ENCODE measurements at regions not wholly inside any gene's neighbourhood (a gene's known extent, or its start where the extent isn't known, plus 50 kb on each side); places are given as distances from the start of the nearest gene placed in this dataset.

- H3K9ac ChIP-seq = no peak overlapping the region
- H3K27me3 ChIP-seq = peaks cover 11% of the 10 kb centered on the region; the same call in 1 of the 2 replicates
These were observed 195.8 kb downstream of the UQCRFS1 start for GRCh38 chr19:29016926-29017760.

GRCh38 chr19:29016353-29016752, 196.6 kb downstream of the UQCRFS1 start:
- H3K4me1 ChIP-seq = peaks cover 5% of the 10 kb centered on the region; the same call in 1 of the 2 replicates
- no peak overlapping the region for H3K9ac ChIP-seq
- H3K27me3 ChIP-seq = peaks cover 11% of the 10 kb centered on the region; the same call in 1 of the 2 replicates
- no peaks in the 10 kb centered on the region for H3K9me3 ChIP-seq
- H3K4me2 ChIP-seq = no peak overlapping the region
- no peak overlapping the region for H3K27ac ChIP-seq
- H3K4me3 ChIP-seq = no peak overlapping the region
- no peak for TF ChIP-seq Cebpa-rat (IDR thresholded peaks at IDR 0.05)
- no peaks in the 10 kb centered on the region for H4K20me1 ChIP-seq
- no peaks in the 10 kb centered on the region for H3K36me3 ChIP-seq

More at GRCh38 chr19:29016926-29017760, 195.8 kb downstream of the UQCRFS1 start:
- Histone ChIP-seq H3K9me3 (no peaks in the 10 kb centered on the region), H3K4me3 (no peak overlapping the region), H3K4me1 (no peaks in the 10 kb centered on the region; the same call in 1 of the 2 replicates), H4K20me1 (no peaks in the 10 kb centered on the region), H3K4me2 (no peak overlapping the region), H3K27ac (no peak overlapping the region), H3K36me3 (no peaks in the 10 kb centered on the region)
- no peak for TF ChIP-seq Cebpa-rat (IDR thresholded peaks at IDR 0.05)

- Histone ChIP-seq H3K4me2 (no peak overlapping the region), H3K36me3 (no peaks in the 10 kb centered on the region), H3K9me3 (no peaks in the 10 kb centered on the region), H3K27me3 (peaks cover 11% of the 10 kb centered on the region; the same call in 1 of the 2 replicates), H3K4me1 (peaks cover 8% of the 10 kb centered on the region; the same call in 1 of the 2 replicates), H4K20me1 (no peaks in the 10 kb centered on the region), H3K27ac (no peak overlapping the region), H3K9ac (no peak overlapping the region), H3K4me3 (no peak overlapping the region)
- TF ChIP-seq Cebpa-rat (IDR thresholded peaks at IDR 0.05) = no peak
These were observed 197.4 kb downstream of the UQCRFS1 start for GRCh38 chr19:29015569-29015968.

DNA sequence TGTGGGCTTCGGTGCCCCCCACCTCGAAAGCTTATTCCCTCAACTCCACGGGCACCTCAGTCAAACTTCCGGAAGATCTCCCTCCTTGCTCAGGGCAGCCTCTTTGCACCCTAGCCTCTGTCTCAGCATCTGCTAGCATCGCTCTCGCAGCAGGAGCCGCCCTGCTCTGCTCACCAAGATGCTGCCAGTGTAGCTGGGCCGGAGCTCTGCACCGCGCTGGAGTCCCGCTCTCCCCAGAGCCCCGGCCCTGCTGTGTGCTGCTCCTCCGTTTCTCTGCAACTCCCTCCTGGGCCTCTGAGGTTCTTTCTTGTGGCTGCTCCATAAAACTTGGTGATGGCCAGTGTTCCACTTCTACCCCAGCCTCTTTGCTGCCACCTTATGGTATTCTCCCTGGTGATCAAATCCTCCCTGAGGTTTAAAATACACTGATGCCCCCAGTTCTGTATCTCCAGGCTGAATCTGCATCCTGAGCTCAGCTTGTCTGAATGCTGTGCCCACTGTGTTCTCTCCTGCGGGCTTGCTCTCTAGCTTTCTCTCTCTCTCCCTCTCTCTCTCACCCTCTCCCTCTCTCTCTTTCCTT, 198.0 kb downstream of the UQCRFS1 start:
- no peak overlapping the region for H3K4me2 ChIP-seq
- H4K20me1 ChIP-seq = no peaks in the 10 kb centered on the region
- no peak overlapping the region for H3K27ac ChIP-seq
- TF ChIP-seq Cebpa-rat (IDR thresholded peaks at IDR 0.05) = no peak
- no peak overlapping the region for H3K4me3 ChIP-seq
- no peak overlapping the region for H3K9ac ChIP-seq
- H3K27me3 ChIP-seq = peaks cover 11% of the 10 kb centered on the region; the same call in 1 of the 2 replicates
- no peaks in the 10 kb centered on the region for H3K9me3 ChIP-seq
- H3K36me3 ChIP-seq = no peaks in the 10 kb centered on the region
- H3K4me1 ChIP-seq = peaks cover 8% of the 10 kb centered on the region; the same call in 1 of the 2 replicates

GRCh38 chr19:29013988-29014387, 199.0 kb downstream of the UQCRFS1 start:
- H3K9me3 ChIP-seq = no peaks in the 10 kb centered on the region
- no peak for TF ChIP-seq Cebpa-rat (IDR thresholded peaks at IDR 0.05)
- peaks cover 13% of the 10 kb centered on the region for H3K4me1 ChIP-seq
- H3K9ac ChIP-seq = no peak overlapping the region
- no peaks in the 10 kb centered on the region for H4K20me1 ChIP-seq
- H3K4me2 ChIP-seq = no peak overlapping the region
- H3K4me3 ChIP-seq = no peak overlapping the region
- no peaks in the 10 kb centered on the region for H3K36me3 ChIP-seq
- H3K27me3 ChIP-seq = peaks cover 11% of the 10 kb centered on the region; the same call in 1 of the 2 replicates
- H3K27ac ChIP-seq = no peak overlapping the region

DNA sequence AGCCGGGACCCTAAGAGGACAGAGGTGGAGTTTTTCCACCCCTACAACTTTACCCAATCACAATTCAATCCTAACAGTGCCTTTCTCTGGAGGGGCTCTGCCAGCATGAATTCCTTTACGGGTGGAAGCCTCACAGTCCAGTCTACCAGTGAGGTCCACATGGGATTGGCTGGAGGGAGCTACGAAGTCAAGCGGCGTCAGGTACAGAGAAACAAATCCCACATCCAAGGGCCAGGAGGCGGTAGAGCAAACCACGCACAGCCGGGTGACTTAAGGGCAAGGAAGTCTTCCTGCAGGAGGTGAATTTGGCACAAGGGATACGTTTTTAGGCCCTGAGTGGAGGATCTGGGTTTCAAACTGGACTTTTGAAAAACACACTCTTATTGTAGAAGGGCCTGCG, 199.6 kb downstream of the UQCRFS1 start:
- no peaks in the 10 kb centered on the region for H3K9me3 ChIP-seq
- H3K27me3 ChIP-seq = peaks cover 11% of the 10 kb centered on the region; the same call in 1 of the 2 replicates
- no peak overlapping the region for H3K9ac ChIP-seq
- no peaks in the 10 kb centered on the region for H3K36me3 ChIP-seq
- no peak for TF ChIP-seq Cebpa-rat (IDR thresholded peaks at IDR 0.05)
- no peaks in the 10 kb centered on the region for H4K20me1 ChIP-seq
- peaks cover 20% of the 10 kb centered on the region for H3K4me1 ChIP-seq
- H3K4me3 ChIP-seq = no peak overlapping the region
- H3K27ac ChIP-seq = no peak overlapping the region
- H3K4me2 ChIP-seq = no peak overlapping the region

GRCh38 chr19:29012457-29012856, 200.5 kb downstream of the UQCRFS1 start:
- no peak overlapping the region for H3K4me3 ChIP-seq
- no peak for TF ChIP-seq Cebpa-rat (IDR thresholded peaks at IDR 0.05)
- H3K9ac ChIP-seq = no peak overlapping the region
- H3K27me3 ChIP-seq = peaks cover 11% of the 10 kb centered on the region; the same call in 1 of the 2 replicates
- no peak overlapping the region for H3K4me2 ChIP-seq
- no peaks in the 10 kb centered on the region for H4K20me1 ChIP-seq
- no peaks in the 10 kb centered on the region for H3K9me3 ChIP-seq
- no peaks in the 10 kb centered on the region for H3K36me3 ChIP-seq
- no peak overlapping the region for H3K27ac ChIP-seq
- H3K4me1 ChIP-seq = peaks cover 20% of the 10 kb centered on the region

- Histone ChIP-seq H3K27me3 (peaks cover 5% of the 10 kb centered on the region; the same call in 1 of the 2 replicates), H3K9me3 (no peaks in the 10 kb centered on the region), H3K4me2 (no peak overlapping the region), H4K20me1 (no peaks in the 10 kb centered on the region), H3K9ac (no peak overlapping the region), H3K36me3 (no peaks in the 10 kb centered on the region), H3K4me3 (no peak overlapping the region), H3K4me1 (peaks cover 37% of the 10 kb centered on the region), H3K27ac (no peak overlapping the region)
- no peak for TF ChIP-seq Cebpa-rat (IDR thresholded peaks at IDR 0.05)
These were observed 202.7 kb downstream of the UQCRFS1 start for GRCh38 chr19:29010276-29010675.

DNA sequence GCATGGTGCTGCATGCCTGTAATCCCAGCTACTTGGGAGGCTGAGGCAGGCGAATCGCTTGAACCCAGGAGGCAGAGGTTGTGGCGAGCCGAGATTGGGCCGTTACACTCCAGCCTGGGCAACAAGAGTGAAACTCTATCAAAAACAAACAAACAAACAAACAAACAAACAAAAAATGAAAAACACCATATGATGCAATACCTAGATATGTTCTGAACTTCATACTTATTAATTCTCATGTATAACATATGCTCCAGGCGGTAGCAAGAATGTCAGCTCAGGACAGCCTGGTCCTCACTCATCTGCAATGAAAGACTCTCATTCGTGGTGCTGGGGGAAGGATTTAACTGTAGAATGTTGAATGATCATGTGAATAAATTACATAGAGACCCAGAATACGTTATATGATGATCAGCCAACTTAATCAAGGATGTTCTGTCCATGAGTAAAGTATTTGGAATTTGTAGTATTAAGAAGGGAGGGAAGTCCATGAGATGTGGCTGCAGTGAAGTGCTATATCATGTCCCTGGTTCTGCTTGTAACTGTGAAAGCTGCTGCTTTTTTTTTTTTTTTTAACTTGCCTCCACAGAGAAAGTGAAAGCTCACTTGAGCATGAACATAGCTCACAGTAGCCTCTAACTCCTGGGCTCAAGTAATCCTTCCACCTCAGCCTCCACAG, 206.8 kb downstream of the UQCRFS1 start:
- Histone ChIP-seq H3K9ac (no peak overlapping the region), H3K36me3 (no peaks in the 10 kb centered on the region), H3K27me3 (no peaks in the 10 kb centered on the region), H3K4me2 (peak overlapping the region; percentile 71), H4K20me1 (no peaks in the 10 kb centered on the region), H3K4me3 (no peak overlapping the region), H3K9me3 (no peaks in the 10 kb centered on the region), H3K27ac (peak overlapping the region; percentile 45; the same call in 1 of the 2 replicates), H3K4me1 (peaks cover 64% of the 10 kb centered on the region)
- no peak for TF ChIP-seq Cebpa-rat (IDR thresholded peaks at IDR 0.05)
